ENCODE measurements at regions not wholly inside any gene's neighbourhood (a gene's known extent, or its start where the extent isn't known, plus 50 kb on each side); places are given as distances from the start of the nearest gene placed in this dataset.

DNA sequence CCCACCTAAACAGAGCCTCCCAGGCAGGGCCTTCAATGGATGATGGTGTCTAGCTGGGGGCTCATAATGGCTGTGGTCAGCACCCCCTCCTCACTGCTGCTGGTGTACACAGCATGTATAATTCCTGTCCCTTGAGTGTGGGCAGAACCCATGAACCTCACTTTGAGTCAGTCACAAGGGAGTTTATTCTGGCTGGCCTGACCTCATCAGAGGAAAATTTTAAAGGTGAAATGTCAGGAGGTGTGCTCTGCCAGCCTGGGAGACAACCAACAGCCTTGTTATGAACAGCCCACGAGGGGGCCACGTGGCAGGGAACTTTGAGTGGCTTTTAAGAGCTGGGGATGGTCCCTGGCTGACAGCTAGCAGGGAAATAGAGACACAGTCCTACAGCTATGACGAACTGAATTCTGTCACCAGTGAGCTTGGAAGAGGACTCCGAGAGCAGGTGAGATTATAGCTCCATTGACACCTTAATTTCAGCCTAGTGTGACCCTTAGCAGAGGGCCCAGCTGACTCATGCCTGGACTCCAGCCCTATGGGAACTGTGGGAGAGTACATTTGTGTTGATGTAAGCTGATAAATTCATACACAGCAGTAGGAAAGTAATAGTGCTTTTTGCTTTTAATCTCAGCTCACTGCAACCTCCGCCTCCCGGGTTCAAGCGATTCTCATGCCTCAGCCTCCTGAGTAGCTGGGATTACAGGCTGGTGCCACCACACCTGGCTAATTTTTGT is 73.5 kb upstream of the RUNX3 start:
- no peaks in the 10 kb centered on the region for H3K4me1 ChIP-seq
- no peak for TF ChIP-seq CTCF (IDR thresholded peaks at IDR 0.05; ENCODE audit: low read depth, low read length)
- DNase-seq, result no peak
- H3K9me3 ChIP-seq, result no peaks in the 10 kb centered on the region
- no peaks in the 10 kb centered on the region for H3K36me3 ChIP-seq
- no peaks in the 10 kb centered on the region for H3K27me3 ChIP-seq
- H3K4me3 ChIP-seq (ENCODE audit: low read depth, low read length), result no peak overlapping the region

DNA sequence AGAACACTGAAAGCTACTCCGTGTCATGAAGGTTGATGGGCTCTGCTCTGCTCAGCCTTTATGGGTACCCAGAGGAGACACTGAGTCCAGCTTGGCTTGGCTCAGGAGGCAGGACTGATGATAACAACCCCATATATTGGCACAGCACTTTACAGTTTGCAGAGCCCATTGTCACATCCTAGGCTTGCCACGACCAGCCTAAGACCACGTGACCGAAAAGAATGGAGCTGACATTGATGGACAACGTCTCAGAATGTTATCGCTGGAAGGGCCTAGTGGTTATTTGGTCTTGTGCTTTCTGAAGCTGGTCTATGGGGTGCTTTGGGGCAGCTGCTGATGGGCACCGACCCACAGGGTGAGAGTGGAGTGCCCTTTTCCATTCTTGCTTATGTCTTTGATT is 72.9 kb upstream of the RUNX3 start:
- Histone ChIP-seq H3K36me3 (no peaks in the 10 kb centered on the region), H3K27me3 (no peaks in the 10 kb centered on the region), H3K9me3 (no peaks in the 10 kb centered on the region), H3K4me1 (no peaks in the 10 kb centered on the region), H3K4me3 (ENCODE audit: low read depth, low read length) (no peak overlapping the region)
- no peak for DNase-seq
- TF ChIP-seq CTCF (IDR thresholded peaks at IDR 0.05; ENCODE audit: low read depth, low read length), result no peak

GRCh38 chr1:25001125-25001915 is 71.2 kb upstream of the RUNX3 start:
- Histone ChIP-seq H3K27me3 (no peaks in the 10 kb centered on the region), H3K36me3 (no peaks in the 10 kb centered on the region), H3K4me1 (no peaks in the 10 kb centered on the region), H3K9me3 (no peaks in the 10 kb centered on the region), H3K4me3 (ENCODE audit: low read depth, low read length) (no peak overlapping the region)
- TF ChIP-seq CTCF (IDR thresholded peaks at IDR 0.05; ENCODE audit: low read depth, low read length), result no peak
- DNase-seq, result no peak

DNA sequence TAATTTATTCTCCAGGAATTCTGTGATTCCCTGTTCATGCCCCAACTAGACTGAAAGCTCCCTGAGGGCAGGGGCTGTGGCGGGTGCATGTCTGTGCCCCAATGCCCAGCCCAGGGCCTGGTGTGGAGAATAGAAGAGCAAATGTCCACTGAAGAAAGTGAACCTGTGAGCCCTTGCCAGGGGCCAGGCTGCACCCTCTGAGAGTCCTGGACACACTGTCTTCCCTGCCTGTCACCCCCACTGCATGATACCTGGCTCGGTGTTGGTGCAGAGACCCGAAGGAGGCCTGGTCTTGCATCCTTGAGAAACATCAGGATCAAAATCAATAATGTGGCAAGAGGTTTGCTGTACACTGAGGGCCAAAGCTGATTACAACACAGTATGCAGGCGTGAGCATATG is 69.8 kb upstream of the RUNX3 start:
- no peaks in the 10 kb centered on the region for H3K9me3 ChIP-seq
- H3K27me3 ChIP-seq, result no peaks in the 10 kb centered on the region
- H3K36me3 ChIP-seq, result no peaks in the 10 kb centered on the region
- no peak overlapping the region for H3K4me3 ChIP-seq (ENCODE audit: low read depth, low read length)
- DNase-seq, result no peak
- no peak for TF ChIP-seq CTCF (IDR thresholded peaks at IDR 0.05; ENCODE audit: low read depth, low read length)
- no peaks in the 10 kb centered on the region for H3K4me1 ChIP-seq

GRCh38 chr1:24999426-24999825 is 69.3 kb upstream of the RUNX3 start:
- no peaks in the 10 kb centered on the region for H3K4me1 ChIP-seq
- H3K9me3 ChIP-seq, result no peaks in the 10 kb centered on the region
- H3K36me3 ChIP-seq, result no peaks in the 10 kb centered on the region
- no peak for TF ChIP-seq CTCF (IDR thresholded peaks at IDR 0.05; ENCODE audit: low read depth, low read length)
- no peaks in the 10 kb centered on the region for H3K27me3 ChIP-seq
- no peak overlapping the region for H3K4me3 ChIP-seq (ENCODE audit: low read depth, low read length)
- no peak for DNase-seq

Measured in BE2C (cell line).